Stomach (tissue), 8 donors: ENCODE measurements at regions not wholly inside any gene's neighbourhood (a gene's known extent, or its start where the extent isn't known, plus 50 kb on each side); places are given as distances from the start of the nearest gene placed in this dataset.

ENCODE experiments used
- DNase-seq, 2 donors: peaks; one replicate each; pipeline versions ENCODE4 v3.0.0 to v3.0.0-alpha.2; 2013 to 2019
- H3K27ac ChIP-seq, 5 donors: fragments of 200-600 bp in 4 of 5; sonication (generic) in 4 of 5; one replicate each; pipeline ENCODE4 v1.5.1; 2013 to 2019; ENCODE audit warnings: mild to moderate bottlenecking in 1 of 5, moderate library complexity in 1 of 5
- H3K27me3 ChIP-seq, 3 donors: fragments of 200-600 bp; sonication (generic); one replicate each; pipeline ENCODE4 v1.5.1; 2017 to 2019; ENCODE audit warnings: mixed run types in 1 of 3
- H3K36me3 ChIP-seq, 4 donors: fragments of 200-600 bp; sonication (generic); 1 replicate in 3 of 4; 2 replicates in 1 of 4; pipeline ENCODE4 v1.5.1; 2016 to 2019
- H3K4me1 ChIP-seq, 4 donors: fragments of 200-600 bp; sonication (generic); one replicate each; pipeline ENCODE4 v1.5.1; 2016 to 2019
- H3K4me3 ChIP-seq, 4 donors: fragments of 200-600 bp; sonication (generic) in 3 of 4; one replicate each; pipeline ENCODE4 v1.5.1; 2016 to 2019; ENCODE audit warnings: mild to moderate bottlenecking in 1 of 4
- H3K9me3 ChIP-seq, 4 donors: fragments of 200-600 bp; sonication (generic); one replicate each; pipeline ENCODE4 v1.5.1; 2016 to 2019
- CTCF ChIP-seq, 7 experiments: fragments of 450-650 bp in 4 of 7; fragments of 200-600 bp in 3 of 7; sonication (generic) in 3 of 7; IDR thresholded peaks; one replicate each; pipeline ENCODE4 v1.5.1; 2016 to 2019; ENCODE audit warnings: antibody characterized with exemption in 7 of 7, control low read depth in 2 of 7, mild to moderate bottlenecking in 1 of 7
- EP300 ChIP-seq: sonication (generic); formaldehyde crosslinking; IDR thresholded peaks from one replicate; pipeline ENCODE4 v1.6.1; 2017; ENCODE audit warnings: antibody characterized with exemption
- POLR2A ChIP-seq, 4 donors: fragments of 450-650 bp; IDR thresholded peaks; one replicate each; pipeline ENCODE4 v1.6.1; 2016; ENCODE audit warnings: antibody characterized with exemption in 4 of 4, control low read depth in 2 of 4, mild to moderate bottlenecking in 1 of 4, moderate library complexity in 1 of 4
- POLR2AphosphoS5 ChIP-seq, 3 donors: sonication (generic); formaldehyde crosslinking; IDR thresholded peaks; one replicate each; pipeline ENCODE4 v1.6.1; 2016; ENCODE audit warnings: antibody characterized with exemption in 3 of 3
- WGBS, 5 donors: extraction: QIAGEN DNeasy Blood & Tissue Kit in 3 of 5; methylation state at CpG; one replicate each; pipeline versions ENCODE4 v1.1.5 to v1.1.7; 2013 to 2018; 5-methylcytosine and 5-hydroxymethylcytosine counted together
- intact Hi-C: fragments of 100-400 bp; cut with DNase I; formaldehyde crosslinking; loops from one replicate; pipeline ENCODE4 v1.15.1; 2023; ENCODE audit warnings: low total_unique reads
- donor health status: healthy with polysubstance abuse.
- donor health status: Bipolar disorder and iron deficiency.
- donor health status: healthy.

- Histone ChIP-seq H3K4me1 (no peaks in the 10 kb centered on the region), H3K36me3 (no peaks in the 10 kb centered on the region), H3K27me3 (no peaks in the 10 kb centered on the region), H3K9me3 (no peaks in the 10 kb centered on the region), H3K4me3 (no peak overlapping the region), H3K27ac (no peak overlapping the region)
- no peak for TF ChIP-seq POLR2A (IDR thresholded peaks at IDR 0.05)
- TF ChIP-seq POLR2AphosphoS5 (IDR thresholded peaks at IDR 0.05), result no peak
- TF ChIP-seq EP300, result no peak
- TF ChIP-seq CTCF (IDR thresholded peaks at IDR 0.05), result no peak
- no peak for DNase-seq
- intact Hi-C loops, result no loop called here
These were observed 303.1 kb upstream of the KYNU start for GRCh38 chr2:142574388-142574787.

- no peaks in the 10 kb centered on the region for H3K4me1 ChIP-seq
- H3K9me3 ChIP-seq, result no peaks in the 10 kb centered on the region
- TF ChIP-seq EP300 (no peak), POLR2A (IDR thresholded peaks at IDR 0.05) (no peak), CTCF (IDR thresholded peaks at IDR 0.05) (no peak), POLR2AphosphoS5 (IDR thresholded peaks at IDR 0.05) (no peak)
- DNase-seq, result no peak
- no peak overlapping the region for H3K27ac ChIP-seq
- WGBS, 5 donors, result 82 to 86% (median 83%) methylated on average over 5 of the region's 5 CpGs
- H3K36me3 ChIP-seq, result no peaks in the 10 kb centered on the region
- H3K4me3 ChIP-seq, result no peak overlapping the region
- no peaks in the 10 kb centered on the region for H3K27me3 ChIP-seq
- intact Hi-C loops, result no loop called here
These were observed 304.9 kb upstream of the KYNU start for GRCh38 chr2:142572346-142573132.

- intact Hi-C loops, result no loop called here
- Histone ChIP-seq H3K27ac (no peak overlapping the region), H3K9me3 (no peaks in the 10 kb centered on the region), H3K4me1 (no peaks in the 10 kb centered on the region), H3K27me3 (no peaks in the 10 kb centered on the region), H3K36me3 (no peaks in the 10 kb centered on the region), H3K4me3 (no peak overlapping the region)
- DNase-seq, result no peak
- TF ChIP-seq CTCF (IDR thresholded peaks at IDR 0.05) (no peak), EP300 (no peak), POLR2A (IDR thresholded peaks at IDR 0.05) (no peak), POLR2AphosphoS5 (IDR thresholded peaks at IDR 0.05) (no peak)
- 67 to 84% (median 81%) methylated on average over 4 of the region's 4 CpGs for WGBS, 5 donors
These were observed 305.5 kb upstream of the KYNU start for GRCh38 chr2:142571934-142572333.

- Histone ChIP-seq H3K4me1 (no peaks in the 10 kb centered on the region), H3K36me3 (no peaks in the 10 kb centered on the region), H3K27ac (no peak overlapping the region), H3K9me3 (no peaks in the 10 kb centered on the region), H3K4me3 (no peak overlapping the region), H3K27me3 (no peaks in the 10 kb centered on the region)
- TF ChIP-seq EP300, result no peak
- TF ChIP-seq POLR2A (IDR thresholded peaks at IDR 0.05), result no peak
- no peak for TF ChIP-seq POLR2AphosphoS5 (IDR thresholded peaks at IDR 0.05)
- TF ChIP-seq CTCF (IDR thresholded peaks at IDR 0.05), result no peak
- no peak for DNase-seq
- intact Hi-C loops, result no loop called here
- WGBS, 5 donors, result 77 to 91% (median 87%) methylated on average over 5 to 8 of the region's 8 CpGs
These were observed 314.6 kb upstream of the KYNU start for GRCh38 chr2:142562900-142563299.
